Loucy (cell line): ENCODE measurements at regions not wholly inside any gene's neighbourhood (a gene's known extent, or its start where the extent isn't known, plus 50 kb on each side); places are given as distances from the start of the nearest gene placed in this dataset.

Source experiments
- H2AFZ ChIP-seq: fragments of 200-600 bp; sonication (generic); 2 replicates; pipeline ENCODE4 v1.6.0; 2016; ENCODE audit warnings: antibody characterized with exemption, mild to moderate bottlenecking, low read length, moderate library complexity
- H3F3A ChIP-seq: fragments of 200-600 bp; 2 replicates; pipeline ENCODE4 v1.6.0; 2016; ENCODE audit warnings: antibody characterized with exemption, low read depth, mild to moderate bottlenecking
- H3K27me3 ChIP-seq: fragments of 200-600 bp; sonication (generic); 2 replicates; pipeline ENCODE4 v1.6.1; 2014; ENCODE audit warnings: low read length, mild to moderate bottlenecking; ENCODE audit not compliant: insufficient read depth, poor library complexity, severe bottlenecking
- H3K36me3 ChIP-seq: fragments of 200-600 bp; sonication (generic); 2 replicates; pipeline ENCODE4 v1.6.1; 2016; ENCODE audit warnings: low read length; ENCODE audit not compliant: insufficient read depth
- H3K4me1 ChIP-seq: fragments of 200-600 bp; sonication (generic); 2 replicates; pipeline ENCODE4 v1.5.1; 2014; ENCODE audit warnings: low read length, mild to moderate bottlenecking; ENCODE audit not compliant: insufficient read depth, poor library complexity, severe bottlenecking
- H3K4me2 ChIP-seq: fragments of 200-600 bp; sonication (generic); 2 replicates; pipeline ENCODE4 v1.6.0; 2014; ENCODE audit warnings: antibody characterized with exemption, low read length, low read depth, mild to moderate bottlenecking; ENCODE audit not compliant: poor library complexity, severe bottlenecking
- H3K4me3 ChIP-seq: fragments of 200-600 bp; sonication (generic); 2 replicates; pipeline ENCODE4 v1.5.1; 2014; ENCODE audit warnings: low read length, mild to moderate bottlenecking, mixed read lengths; ENCODE audit not compliant: poor library complexity, severe bottlenecking
- H3K79me2 ChIP-seq: fragments of 200-600 bp; sonication (generic); 2 replicates; pipeline ENCODE4 v1.6.1; 2014; ENCODE audit warnings: low read length; ENCODE audit not compliant: insufficient read depth
- H3K9ac ChIP-seq: fragments of 200-600 bp; sonication (generic); 2 replicates; pipeline ENCODE4 v1.6.0; 2014; ENCODE audit warnings: mild to moderate bottlenecking, low read depth, low read length, moderate library complexity; ENCODE audit not compliant: poor library complexity, severe bottlenecking
- H3K9me2 ChIP-seq: fragments of 200-600 bp; sonication (generic); replicated peaks from 2 replicates; pipeline ENCODE4 v1.6.1; 2016; ENCODE audit warnings: low read depth, low read length, mixed read lengths
- H3K9me3 ChIP-seq: fragments of 200-600 bp; sonication (generic); 2 replicates; pipeline ENCODE4 v1.6.1; 2014; ENCODE audit warnings: mild to moderate bottlenecking, antibody characterized with exemption, low read length, low read depth; ENCODE audit not compliant: insufficient read depth
- H4K20me1 ChIP-seq: fragments of 200-600 bp; sonication (generic); 2 replicates; pipeline ENCODE4 v1.6.0; 2014; ENCODE audit warnings: antibody characterized with exemption, low read length, mild to moderate bottlenecking; ENCODE audit not compliant: insufficient read depth, poor library complexity, severe bottlenecking
- CTCF ChIP-seq: fragments of 200-600 bp; sonication (generic); conservative IDR thresholded peaks from 2 replicates; pipeline ENCODE4 v1.5.1; 2014; ENCODE audit warnings: mild to moderate bottlenecking, antibody characterized with exemption, low read length
- EZH2phosphoT487 ChIP-seq: fragments of 200-600 bp; IDR thresholded peaks from 2 replicates; pipeline ENCODE4 v1.6.1; 2018; ENCODE audit warnings: antibody characterized with exemption, mild to moderate bottlenecking, moderate library complexity, borderline replicate concordance

- no peaks in the 10 kb centered on the region for H3K36me3 ChIP-seq
- H3K9me3 ChIP-seq, result no peaks in the 10 kb centered on the region
- no peak for TF ChIP-seq CTCF
- TF ChIP-seq EZH2phosphoT487, result no peak
- no peaks in the 10 kb centered on the region for H3K9me2 ChIP-seq
- no peaks in the 10 kb centered on the region for H3K79me2 ChIP-seq
- H3K4me3 ChIP-seq, result no peak overlapping the region
- no peak overlapping the region for H3K9ac ChIP-seq
- H3F3A ChIP-seq, result no peaks in the 10 kb centered on the region
- no peaks in the 10 kb centered on the region for H3K4me1 ChIP-seq
- H3K4me2 ChIP-seq, result no peak overlapping the region
- no peaks in the 10 kb centered on the region for H4K20me1 ChIP-seq
- H2AFZ ChIP-seq, result no peak overlapping the region
- H3K27me3 ChIP-seq, result no peaks in the 10 kb centered on the region
These were observed 987.9 kb downstream of the ADGRL2 start for GRCh38 chr1:82788660-82789059.

DNA sequence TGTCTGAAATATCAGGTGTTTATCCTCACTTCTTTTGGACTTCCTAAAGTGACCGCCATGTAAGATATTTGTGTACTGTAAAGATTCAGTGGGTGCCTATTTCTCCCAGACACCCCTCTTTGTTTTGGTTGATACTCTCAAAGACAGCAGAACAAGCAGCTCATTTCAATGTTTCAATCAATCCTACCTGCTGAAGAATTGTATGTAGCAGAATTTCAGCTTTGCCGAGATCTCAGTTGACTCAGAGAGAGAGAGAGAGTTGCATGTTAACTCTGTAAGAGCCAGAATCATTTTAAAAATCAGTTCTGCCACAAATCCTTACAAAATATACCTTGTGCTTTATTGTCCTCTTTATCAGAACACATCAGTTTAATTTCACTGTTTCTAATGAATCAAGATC, 987.3 kb downstream of the ADGRL2 start:
- Histone ChIP-seq H3K9ac (no peak overlapping the region), H2AFZ (no peak overlapping the region), H3K36me3 (no peaks in the 10 kb centered on the region), H3K4me1 (no peaks in the 10 kb centered on the region), H3K9me2 (no peaks in the 10 kb centered on the region), H3K4me3 (no peak overlapping the region), H3K4me2 (no peak overlapping the region), H4K20me1 (no peaks in the 10 kb centered on the region), H3K9me3 (no peaks in the 10 kb centered on the region), H3F3A (no peaks in the 10 kb centered on the region), H3K27me3 (no peaks in the 10 kb centered on the region), H3K79me2 (no peaks in the 10 kb centered on the region)
- TF ChIP-seq EZH2phosphoT487, result no peak
- no peak for TF ChIP-seq CTCF

- H3K27me3 ChIP-seq, result no peaks in the 10 kb centered on the region
- no peak overlapping the region for H2AFZ ChIP-seq
- no peaks in the 10 kb centered on the region for H3K9me2 ChIP-seq
- H3K9me3 ChIP-seq, result no peaks in the 10 kb centered on the region
- no peaks in the 10 kb centered on the region for H4K20me1 ChIP-seq
- no peaks in the 10 kb centered on the region for H3F3A ChIP-seq
- H3K9ac ChIP-seq, result no peak overlapping the region
- TF ChIP-seq EZH2phosphoT487 (no peak), CTCF (no peak)
- no peak overlapping the region for H3K4me2 ChIP-seq
- H3K4me1 ChIP-seq, result no peaks in the 10 kb centered on the region
- no peak overlapping the region for H3K4me3 ChIP-seq
- no peaks in the 10 kb centered on the region for H3K36me3 ChIP-seq
- H3K79me2 ChIP-seq, result no peaks in the 10 kb centered on the region
These were observed 986.1 kb downstream of the ADGRL2 start for GRCh38 chr1:82786883-82787282.
